ENCODE measurements at regions not wholly inside any gene's neighbourhood (a gene's known extent, or its start where the extent isn't known, plus 50 kb on each side); places are given as distances from the start of the nearest gene placed in this dataset.
A peak's percentile ranks its signal among the peaks of the same experiment; 100 is the strongest.
"Not testable (repeated sequence)": the region's sequence is repeated elsewhere in the genome, so short reads cannot be mapped to it uniquely, and the experiment has no call there.

DNA sequence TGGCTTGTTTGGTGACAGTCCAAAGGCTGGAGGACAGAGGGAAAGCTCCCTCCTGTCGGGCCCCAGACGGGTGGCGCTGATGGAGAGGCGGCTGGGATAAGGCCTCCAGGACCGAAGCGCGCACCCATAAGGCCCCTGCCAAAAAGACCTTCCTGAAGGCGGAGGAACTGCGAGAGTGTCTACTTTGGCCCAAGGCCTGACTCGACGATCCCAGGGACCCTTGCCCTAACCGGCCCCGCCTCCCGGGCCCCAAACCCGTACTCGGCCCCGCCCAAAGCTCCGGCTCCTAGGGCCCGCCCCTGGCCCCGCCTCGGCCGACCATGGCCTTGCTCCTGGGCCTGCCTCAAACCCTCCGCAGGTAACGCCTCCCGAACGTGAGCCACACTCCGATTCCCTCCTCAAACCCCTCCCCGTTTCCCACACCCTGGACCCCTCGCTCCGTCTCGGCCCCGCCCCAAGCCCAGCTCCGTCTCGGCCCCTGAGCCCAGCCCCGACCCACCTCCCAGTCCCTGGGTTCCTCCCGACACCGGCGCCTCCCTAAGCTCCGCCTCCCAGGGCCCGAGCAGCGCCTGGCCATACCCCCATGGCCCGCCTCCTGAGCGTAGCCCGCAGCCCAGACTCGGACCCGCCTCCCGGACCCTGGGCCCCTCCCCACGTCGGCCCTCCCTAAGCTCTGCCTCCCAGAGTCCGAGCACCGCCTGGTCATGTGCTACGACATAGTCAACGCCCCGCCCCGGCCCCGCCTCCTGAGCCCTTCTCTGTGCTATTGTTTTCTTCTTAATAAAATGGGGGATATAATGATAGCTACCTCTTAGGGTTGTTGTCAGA is 90.0 kb upstream of the DRD5 start:
- peak overlapping the region; percentile 36 for H3K4me3 ChIP-seq (ENCODE audit: low read depth, low read length)
- TF ChIP-seq, protein P1, sequence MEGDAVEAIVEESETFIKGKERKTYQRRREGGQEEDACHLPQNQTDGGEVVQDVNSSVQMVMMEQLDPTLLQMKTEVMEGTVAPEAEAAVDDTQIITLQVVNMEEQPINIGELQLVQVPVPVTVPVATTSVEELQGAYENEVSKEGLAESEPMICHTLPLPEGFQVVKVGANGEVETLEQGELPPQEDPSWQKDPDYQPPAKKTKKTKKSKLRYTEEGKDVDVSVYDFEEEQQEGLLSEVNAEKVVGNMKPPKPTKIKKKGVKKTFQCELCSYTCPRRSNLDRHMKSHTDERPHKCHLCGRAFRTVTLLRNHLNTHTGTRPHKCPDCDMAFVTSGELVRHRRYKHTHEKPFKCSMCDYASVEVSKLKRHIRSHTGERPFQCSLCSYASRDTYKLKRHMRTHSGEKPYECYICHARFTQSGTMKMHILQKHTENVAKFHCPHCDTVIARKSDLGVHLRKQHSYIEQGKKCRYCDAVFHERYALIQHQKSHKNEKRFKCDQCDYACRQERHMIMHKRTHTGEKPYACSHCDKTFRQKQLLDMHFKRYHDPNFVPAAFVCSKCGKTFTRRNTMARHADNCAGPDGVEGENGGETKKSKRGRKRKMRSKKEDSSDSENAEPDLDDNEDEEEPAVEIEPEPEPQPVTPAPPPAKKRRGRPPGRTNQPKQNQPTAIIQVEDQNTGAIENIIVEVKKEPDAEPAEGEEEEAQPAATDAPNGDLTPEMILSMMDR (IDR thresholded peaks at IDR 0.05; ENCODE audit: borderline replicate concordance, insufficient read depth, low read depth, low read length) = no peak

DNA sequence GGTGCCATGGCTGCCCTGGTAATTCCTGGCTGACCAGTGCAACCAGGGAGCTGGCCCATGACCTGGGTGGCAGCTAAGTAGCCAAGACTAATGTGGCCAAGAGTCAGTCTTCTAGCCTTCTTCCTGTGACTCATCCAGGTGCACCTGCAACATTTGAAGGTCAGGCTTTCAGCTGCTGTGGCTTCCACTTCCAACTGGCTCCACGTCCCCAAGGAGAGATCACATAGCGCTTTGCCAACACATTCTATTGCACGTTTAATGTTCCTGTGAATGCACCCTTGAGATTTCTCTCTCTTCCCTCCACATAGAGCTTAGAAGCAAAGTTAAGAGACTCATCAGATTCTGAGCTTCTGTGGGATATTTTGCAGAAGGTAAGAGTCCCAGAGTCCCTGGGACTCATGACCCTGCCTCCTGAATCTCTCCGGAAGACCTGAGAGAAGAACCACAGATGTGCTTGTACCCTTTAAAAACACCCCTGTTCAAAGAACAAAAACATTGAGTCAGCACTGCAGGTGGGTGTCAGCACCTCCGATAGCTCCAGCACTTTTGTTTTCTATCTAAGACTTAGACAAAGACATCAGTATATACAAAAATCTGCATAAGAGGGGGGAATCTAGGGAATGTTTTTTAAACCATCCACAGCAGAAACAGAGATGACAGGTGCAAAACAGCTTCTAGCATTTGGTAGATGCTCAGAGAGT is 88.5 kb upstream of the DRD5 start:
- not testable (repeated sequence) for H3K4me3 ChIP-seq (ENCODE audit: low read depth, low read length)

DNA sequence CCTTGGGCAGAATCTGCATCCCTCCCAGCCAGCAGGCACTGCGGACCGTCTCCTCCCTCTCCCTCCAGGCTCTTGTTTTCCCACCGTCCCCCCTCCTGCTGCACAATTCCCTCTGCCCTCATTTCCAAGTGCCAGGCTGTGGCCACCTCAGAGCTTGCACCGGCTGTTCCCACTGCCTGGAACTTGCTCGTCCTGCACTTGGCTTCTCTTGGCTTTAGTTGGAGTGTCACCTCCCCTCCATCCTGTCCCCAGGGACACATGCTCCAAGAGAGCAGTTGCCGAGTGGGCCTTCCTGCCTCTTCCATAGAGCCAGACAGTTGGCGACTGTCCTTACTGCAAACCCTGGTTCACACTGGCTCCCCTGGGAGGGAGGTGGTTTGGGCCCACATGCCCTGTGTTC is 87.0 kb upstream of the DRD5 start:
- not testable (repeated sequence) for H3K4me3 ChIP-seq (ENCODE audit: low read depth, low read length)

DNA sequence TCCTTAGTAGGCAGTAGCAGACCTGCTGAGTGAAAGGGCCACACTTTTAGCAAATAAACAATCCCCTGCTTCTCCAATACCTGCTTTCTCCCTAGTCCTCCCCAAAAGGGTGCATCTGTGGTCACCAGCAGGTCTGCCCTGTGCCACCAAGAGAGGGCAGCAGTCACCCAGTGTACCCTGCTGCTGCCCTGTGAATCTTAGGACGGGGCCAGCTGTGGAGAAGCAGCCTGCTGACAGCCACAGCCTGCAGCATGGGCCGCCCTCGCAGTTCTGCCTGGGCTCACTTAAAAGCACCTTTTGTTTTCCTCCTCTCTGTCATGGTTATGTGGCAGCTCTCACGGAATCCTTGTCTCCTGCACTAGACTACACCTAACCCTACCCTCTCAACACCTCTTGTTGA is 85.4 kb upstream of the DRD5 start:
- TF ChIP-seq, protein P1 (IDR thresholded peaks at IDR 0.05; ENCODE audit: borderline replicate concordance, insufficient read depth, low read depth, low read length) = 0 out of 2 replicates have a peak, but pooled peaks have one; percentile 12
- H3K4me3 ChIP-seq (ENCODE audit: low read depth, low read length) = not testable (repeated sequence)

DNA sequence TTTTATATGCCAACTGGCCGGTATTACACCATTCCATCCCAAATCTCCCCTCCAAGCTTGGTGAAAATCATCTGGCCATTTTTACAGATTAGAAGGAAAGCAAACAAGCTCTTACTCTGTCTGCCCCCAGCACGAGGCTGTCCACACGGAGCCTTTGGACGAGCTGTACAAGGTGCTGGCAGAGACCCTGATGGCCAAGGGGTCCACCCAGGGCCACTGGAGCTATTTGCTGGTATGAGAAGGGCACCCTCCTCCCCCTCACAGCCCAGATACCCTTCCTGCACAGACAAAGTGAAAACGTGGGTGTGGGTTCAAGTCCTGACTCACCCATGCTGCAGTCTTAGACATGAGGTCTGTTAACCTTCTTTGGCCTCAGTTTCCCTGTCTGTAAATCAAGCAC is 84.9 kb upstream of the DRD5 start:
- not testable (repeated sequence) for H3K4me3 ChIP-seq (ENCODE audit: low read depth, low read length)

DNA sequence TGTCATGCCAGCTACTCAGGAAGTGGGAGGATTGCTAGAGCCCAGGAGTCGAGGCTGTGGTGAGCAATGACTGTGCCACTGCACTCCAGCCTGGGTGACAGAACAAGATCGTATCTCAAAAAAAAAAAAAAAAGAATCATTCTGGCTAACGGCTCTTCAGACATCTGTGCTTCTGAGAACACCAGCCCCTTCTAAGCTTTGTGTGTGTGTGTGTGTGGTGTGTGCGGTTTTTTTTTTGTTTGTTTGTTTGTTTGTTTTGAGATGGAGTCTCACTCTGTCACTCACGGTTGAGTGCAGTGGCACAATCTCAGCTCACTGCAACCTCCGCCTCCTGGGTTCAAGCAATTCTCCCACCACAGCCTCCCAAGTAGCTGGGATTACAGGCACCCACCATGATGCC is 79.4 kb upstream of the DRD5 start:
- H3K4me3 ChIP-seq (ENCODE audit: low read depth, low read length) = not testable (repeated sequence)

DNA sequence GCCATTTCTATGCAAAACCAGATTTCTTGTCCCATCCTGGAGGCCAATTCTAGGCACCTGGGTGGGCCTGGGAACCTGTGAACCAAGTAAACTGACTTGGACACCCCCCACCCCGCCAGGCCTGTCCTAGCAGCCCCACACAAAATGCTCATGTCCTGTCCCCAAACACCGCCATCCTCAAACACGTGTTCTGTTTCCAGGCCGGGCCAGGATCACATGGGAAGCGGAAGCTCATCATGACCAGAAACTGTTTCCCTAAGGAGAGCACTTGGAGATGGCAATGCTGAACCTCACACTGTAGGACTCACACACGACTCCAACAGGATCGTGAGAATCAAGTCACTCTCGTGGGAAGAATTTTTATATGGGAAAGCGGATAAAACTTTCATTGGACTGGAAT is 78.7 kb upstream of the DRD5 start:
- H3K4me3 ChIP-seq (ENCODE audit: low read depth, low read length) = not testable (repeated sequence)

DNA sequence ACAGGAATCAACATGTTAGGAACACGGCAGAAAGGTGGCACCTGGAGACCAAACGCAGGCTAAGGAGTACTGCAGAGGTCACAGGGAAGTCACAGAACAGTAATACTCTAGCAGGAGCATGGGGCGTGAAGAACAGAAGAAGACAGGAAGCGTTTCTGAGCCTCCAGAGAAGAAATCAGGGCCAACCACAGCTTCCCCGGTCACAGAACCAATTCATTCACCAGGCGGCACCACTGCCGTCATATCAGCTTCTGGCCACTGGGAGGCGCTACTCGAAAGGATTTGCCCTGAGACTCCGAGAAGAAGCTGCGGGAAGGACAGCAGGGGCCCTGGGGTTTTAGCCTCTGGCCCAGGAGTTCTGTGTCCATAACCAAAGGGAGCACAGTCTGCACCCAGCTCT is 78.0 kb upstream of the DRD5 start:
- TF ChIP-seq, protein P1 (IDR thresholded peaks at IDR 0.05; ENCODE audit: borderline replicate concordance, insufficient read depth, low read depth, low read length) = peak; percentile 81
- no peak overlapping the region for H3K4me3 ChIP-seq (ENCODE audit: low read depth, low read length)

DNA sequence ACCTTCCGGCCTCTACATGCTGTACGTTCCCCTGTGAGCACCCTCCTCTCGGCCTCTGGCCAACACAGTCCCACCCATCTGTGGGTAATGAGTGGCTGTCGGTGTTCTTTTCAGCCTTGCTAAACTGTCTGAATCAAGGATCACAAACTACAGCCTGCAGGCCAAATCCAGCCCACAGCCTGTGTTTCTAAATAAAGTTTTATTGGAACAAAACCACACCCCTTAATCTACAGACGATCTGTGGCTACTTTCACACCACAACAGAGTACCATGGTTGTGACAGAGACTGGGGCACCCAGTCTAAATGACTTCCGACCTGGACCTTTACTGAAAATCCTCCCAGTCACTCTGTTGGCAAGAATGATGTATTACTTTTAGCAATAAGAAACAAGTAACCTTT is 77.3 kb upstream of the DRD5 start:
- not testable (repeated sequence) for H3K4me3 ChIP-seq (ENCODE audit: low read depth, low read length)

DNA sequence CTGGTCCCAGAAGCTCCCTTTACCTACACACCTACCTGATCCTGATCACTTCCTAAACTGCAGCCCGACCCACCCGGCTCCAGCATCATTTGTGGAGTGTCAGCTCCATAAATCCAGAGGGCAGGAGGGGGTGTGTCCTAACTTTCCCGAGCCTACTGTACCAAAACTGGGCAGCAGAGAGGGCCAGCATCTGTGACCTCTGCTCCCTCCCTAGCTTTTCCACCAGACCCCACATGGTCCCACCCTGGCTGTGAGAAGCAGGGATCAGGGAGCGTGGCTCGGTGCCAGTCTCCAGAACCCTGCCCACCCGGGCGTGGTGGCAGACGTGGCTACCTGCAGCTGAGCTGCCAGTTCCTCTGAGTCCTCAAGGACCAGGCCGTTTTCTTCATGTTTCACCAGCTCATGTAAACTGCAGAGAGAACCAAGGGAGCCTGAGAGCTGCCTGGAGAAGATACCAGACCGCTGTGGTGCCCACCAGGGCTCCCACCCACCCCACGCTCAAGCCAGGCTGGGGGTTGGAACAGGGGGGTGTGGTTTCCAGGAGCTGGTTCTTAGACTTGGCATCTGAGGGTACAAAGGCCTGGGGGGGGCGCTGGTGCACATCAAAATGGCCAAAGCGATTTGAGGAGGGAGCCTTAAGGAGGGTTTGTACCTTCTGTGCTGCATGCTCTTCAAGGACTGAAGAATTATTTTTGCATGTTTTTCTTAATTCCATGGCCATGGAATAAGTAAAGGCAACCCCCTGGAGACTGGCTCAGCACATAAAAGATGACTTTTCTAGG is 76.7 kb upstream of the DRD5 start:
- TF ChIP-seq, protein P1 (IDR thresholded peaks at IDR 0.05; ENCODE audit: borderline replicate concordance, insufficient read depth, low read depth, low read length) = no peak
- H3K4me3 ChIP-seq (ENCODE audit: low read depth, low read length) = no peak overlapping the region

DNA sequence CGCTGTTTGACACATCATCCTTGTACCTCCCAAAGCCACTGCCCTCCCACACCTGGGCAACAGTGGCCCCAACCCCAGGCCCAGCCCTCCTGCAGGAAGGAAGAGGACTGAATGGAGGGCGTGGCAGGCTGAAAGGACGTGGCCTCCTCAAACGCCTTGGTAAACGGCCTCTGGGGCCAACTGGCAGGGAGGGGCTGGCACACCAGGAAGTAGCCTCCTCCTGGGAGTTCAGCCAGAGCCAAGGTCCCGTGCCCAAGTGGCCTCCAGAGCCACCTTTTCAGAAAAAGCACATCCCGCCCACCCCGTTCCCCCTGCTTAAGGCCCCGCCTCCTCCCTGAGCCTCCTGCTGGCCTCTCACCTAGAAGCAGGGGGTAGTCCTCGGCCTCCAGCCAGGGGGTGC is 74.2 kb upstream of the DRD5 start:
- H3K4me3 ChIP-seq (ENCODE audit: low read depth, low read length) = not testable (repeated sequence)

DNA sequence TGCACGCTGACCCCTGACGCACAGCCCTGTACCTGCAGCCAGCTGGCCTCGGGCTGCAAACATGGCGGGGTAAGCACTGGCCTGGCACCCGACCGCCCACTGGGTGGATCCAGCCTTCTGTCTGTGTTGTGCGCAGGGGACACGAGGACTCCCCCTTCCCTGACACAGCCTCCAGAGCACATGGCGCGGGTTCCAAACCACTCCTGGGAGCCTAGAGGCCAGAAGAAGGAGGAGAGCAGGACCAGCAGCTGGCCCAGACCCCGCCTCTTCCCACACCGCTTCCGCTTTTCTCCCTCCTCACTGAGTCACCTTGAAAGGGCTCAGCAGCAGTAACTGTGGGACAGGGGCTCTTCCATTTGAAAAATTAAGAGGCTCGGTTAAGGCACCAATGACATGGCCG is 73.5 kb upstream of the DRD5 start:
- not testable (repeated sequence) for H3K4me3 ChIP-seq (ENCODE audit: low read depth, low read length)

Measured in GM12875 (cell line).